OCI-LY1 (cell line): ENCODE measurements at regions not wholly inside any gene's neighbourhood (a gene's known extent, or its start where the extent isn't known, plus 50 kb on each side); places are given as distances from the start of the nearest gene placed in this dataset.

ENCODE experiments used
- CTCF ChIP-seq: fragments of 200-600 bp; sonication (generic), shearing (Covaris generic); IDR thresholded peaks from 2 replicates; pipeline ENCODE4 v1.5.1; 2017; ENCODE audit warnings: mild to moderate bottlenecking, antibody characterized with exemption, low read length, moderate library complexity, mixed read lengths
- EZH2 ChIP-seq: fragments of 200-600 bp; sonication (generic), shearing (Covaris generic); IDR thresholded peaks from 2 replicates; pipeline ENCODE4 v1.8.0; 2017; ENCODE audit warnings: borderline replicate concordance, mixed run types, mild to moderate bottlenecking, antibody characterized with exemption, low read length, moderate library complexity, mixed read lengths

- TF ChIP-seq CTCF (no peak), EZH2 (no peak)
Observed at GRCh38 chr20:23255716-23256385, 94.7 kb upstream of the NXT1 start.
